B cell (primary cell): ENCODE measurements at regions not wholly inside any gene's neighbourhood (a gene's known extent, or its start where the extent isn't known, plus 50 kb on each side); places are given as distances from the start of the nearest gene placed in this dataset.

Source experiments
- CTCF ChIP-seq: fragments of 200-600 bp; IDR thresholded peaks from one replicate; pipeline ENCODE4 v1.8.0; 2022; ENCODE audit warnings: antibody characterized with exemption, mild to moderate bottlenecking
- EZH2 ChIP-seq: IDR thresholded peaks from 2 replicates; pipeline ENCODE4 v1.6.1; 2012; ENCODE audit warnings: borderline replicate concordance, low read depth, mild to moderate bottlenecking, moderate library complexity, low read length; ENCODE audit not compliant: insufficient read depth, poor library complexity, severe bottlenecking

DNA sequence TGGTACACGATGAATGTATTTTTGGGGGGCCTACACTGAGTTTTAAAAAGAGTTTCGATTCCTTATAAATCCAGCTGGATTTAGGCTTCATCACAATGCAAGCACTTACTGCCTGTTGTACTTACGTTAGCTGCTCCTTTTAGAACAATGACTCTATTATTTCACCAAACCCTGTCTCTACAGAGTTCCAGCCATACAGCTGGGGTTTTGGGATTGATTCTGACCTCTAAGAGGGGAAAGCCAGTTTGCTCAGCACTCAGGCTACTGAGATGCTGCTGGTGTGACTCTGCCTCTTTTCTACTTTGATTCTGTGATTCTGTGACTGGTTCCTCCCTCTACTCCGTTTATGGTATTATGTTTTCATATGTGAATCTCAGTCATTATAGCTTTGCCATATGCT is 329.7 kb downstream of the ABCC12 start:
- TF ChIP-seq CTCF (no peak), EZH2 (no peak)
